T47D (cell line): ENCODE measurements at regions not wholly inside any gene's neighbourhood (a gene's known extent, or its start where the extent isn't known, plus 50 kb on each side); places are given as distances from the start of the nearest gene placed in this dataset.
A peak's percentile ranks its signal among the peaks of the same experiment; 100 is the strongest.
"Not testable (repeated sequence)": the region's sequence is repeated elsewhere in the genome, so short reads cannot be mapped to it uniquely, and the experiment has no call there.

Source experiments
- DNase-seq, 2 experiments: peaks; one replicate each; pipeline versions ENCODE4 v3.0.0 to v3.0.0-alpha.2; 2011 to 2012; ENCODE audit warnings: low read depth in 1 of 2, low spot score in 1 of 2
- JUND ChIP-seq: IDR thresholded peaks from 2 replicates; pipeline ENCODE4 v1.6.1; 2012; ENCODE audit warnings: low read depth
- in situ Hi-C: cut with HindIII; loops from 2 replicates; pipeline ENCODE4 v1.10.0; 2016; ENCODE audit warnings: low sequenced_read_pairs, low pct_unique_long_range_greater_than_20kb

GRCh38 chr11:28956446-28956845 lies 848.3 kb downstream of the METTL15 start:
- DNase-seq, result peak in 1 of 2 experiments; percentile 12
- no peak for TF ChIP-seq JUND
- in situ Hi-C loops, result no loop called here

GRCh38 chr11:28951191-28951590 lies 843.0 kb downstream of the METTL15 start:
- no peak for TF ChIP-seq JUND
- in situ Hi-C loops, result no loop called here

DNA sequence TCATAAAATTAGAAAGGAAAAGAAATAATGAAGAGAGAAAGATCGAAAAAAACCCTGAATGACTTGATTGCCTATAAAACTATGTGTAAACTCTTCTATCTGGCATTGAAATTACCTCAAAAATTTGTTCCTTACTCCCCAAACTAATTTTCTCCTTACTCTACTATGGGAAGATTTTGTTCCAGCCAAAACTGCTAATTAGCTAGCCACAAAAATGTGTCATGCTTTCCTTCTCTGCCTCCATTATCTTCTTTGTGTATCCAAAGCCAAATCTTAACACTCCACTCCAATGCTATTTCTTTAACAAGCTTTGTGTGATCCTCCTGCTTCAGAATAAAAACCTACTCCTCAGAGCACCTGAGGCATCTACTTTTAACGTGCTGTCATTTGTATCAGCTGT lies 831.2 kb downstream of the METTL15 start:
- DNase-seq, result no peak
- in situ Hi-C loops, result no loop called here

More at GRCh38 chr11:28951191-28951590, 843.0 kb downstream of the METTL15 start:
- DNase-seq, result no peak

DNA sequence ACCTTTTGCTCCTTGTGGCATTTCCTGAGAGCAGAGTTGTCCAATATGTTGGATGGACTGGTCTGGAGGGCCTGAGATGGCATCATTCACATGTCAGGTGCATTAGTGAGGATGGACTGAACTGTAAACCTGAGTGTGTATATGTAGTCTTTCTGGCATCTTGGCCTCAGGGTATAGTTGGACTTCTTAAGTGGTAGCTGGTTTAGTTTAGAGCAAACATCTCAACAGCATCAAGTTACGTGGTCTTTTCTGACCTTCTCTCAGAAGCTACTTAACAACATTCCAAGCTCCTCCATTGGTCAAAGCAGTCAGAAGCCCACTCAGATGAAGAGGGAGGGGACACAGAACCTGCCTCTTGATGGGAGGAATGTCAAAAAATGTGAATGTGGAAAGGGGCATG lies 829.9 kb downstream of the METTL15 start:
- in situ Hi-C loops, result no loop called here
- DNase-seq, result peak in 1 of 2 experiments; percentile 12
- TF ChIP-seq JUND, result no peak

More for the DNA sequence above, 831.2 kb downstream of the METTL15 start:
- TF ChIP-seq JUND, result no peak

DNA sequence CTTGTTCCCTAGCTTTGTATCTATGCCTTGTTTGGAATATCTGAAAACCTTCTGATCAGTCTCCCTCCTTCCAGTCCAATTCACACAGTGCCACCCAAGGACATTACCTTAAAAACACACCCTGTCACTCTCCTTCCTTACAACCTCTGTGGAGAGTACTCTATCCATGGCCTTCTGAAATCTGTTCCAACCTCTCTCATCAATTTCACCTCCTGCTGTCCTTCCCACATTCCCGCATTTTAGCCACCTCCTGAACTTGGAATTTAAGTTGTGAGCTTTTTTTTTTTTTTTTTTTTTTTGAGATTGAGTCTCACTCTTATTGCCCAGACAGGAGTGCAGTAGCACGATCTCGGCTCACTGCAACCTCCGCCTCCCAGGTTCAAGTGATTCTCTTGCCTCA lies 824.8 kb downstream of the METTL15 start:
- in situ Hi-C loops, result no loop called here
- no peak for TF ChIP-seq JUND
- DNase-seq, result no peak

DNA sequence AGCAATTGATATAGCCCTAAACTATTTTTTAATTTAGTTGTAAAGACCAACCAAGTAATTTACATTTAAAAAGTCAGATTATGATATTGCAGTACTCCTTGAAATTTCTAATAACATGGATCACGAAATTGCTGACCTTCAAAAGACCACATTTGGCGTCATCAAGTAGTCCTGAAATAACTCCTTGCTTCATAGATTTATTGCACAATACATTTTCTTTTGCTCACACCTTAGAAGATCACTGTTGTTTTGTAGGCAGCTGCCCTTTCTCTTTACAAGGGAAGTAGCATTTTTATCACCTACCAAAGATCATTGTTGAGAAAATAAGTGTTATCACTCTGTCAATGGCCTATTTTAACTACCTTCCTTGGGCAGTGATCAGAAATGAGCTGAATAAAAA lies 815.8 kb downstream of the METTL15 start:
- TF ChIP-seq JUND, result no peak
- DNase-seq, result no peak
- in situ Hi-C loops, result no loop called here

- DNase-seq, result no peak
- in situ Hi-C loops, result no loop called here
- TF ChIP-seq JUND, result no peak
Measured at GRCh38 chr11:28922386-28922981, 814.3 kb downstream of the METTL15 start.

DNA sequence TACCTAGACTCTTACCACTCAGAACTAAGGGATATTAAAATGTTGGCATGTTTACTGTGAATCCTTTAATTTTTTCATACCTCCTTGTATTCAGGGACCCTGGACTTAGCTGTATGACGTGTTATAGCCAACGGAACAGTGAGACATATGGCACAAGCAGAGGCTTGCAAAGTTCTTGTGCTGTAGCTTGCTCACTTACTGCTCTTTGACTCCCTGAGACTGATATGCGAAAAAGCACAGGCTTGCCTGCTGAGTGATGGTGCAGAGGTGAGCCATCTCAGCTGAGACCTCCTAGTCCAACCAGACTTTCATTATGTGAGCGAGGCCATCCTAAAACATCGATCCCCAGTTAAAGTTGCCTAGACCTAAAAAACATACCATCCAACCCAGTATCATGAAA lies 811.0 kb downstream of the METTL15 start:
- in situ Hi-C loops, result no loop called here
- TF ChIP-seq JUND, result no peak
- no peak for DNase-seq

- TF ChIP-seq JUND, result no peak
- DNase-seq, result no peak
- in situ Hi-C loops, result no loop called here
Measured at GRCh38 chr11:28913883-28914282, 805.7 kb downstream of the METTL15 start.

DNA sequence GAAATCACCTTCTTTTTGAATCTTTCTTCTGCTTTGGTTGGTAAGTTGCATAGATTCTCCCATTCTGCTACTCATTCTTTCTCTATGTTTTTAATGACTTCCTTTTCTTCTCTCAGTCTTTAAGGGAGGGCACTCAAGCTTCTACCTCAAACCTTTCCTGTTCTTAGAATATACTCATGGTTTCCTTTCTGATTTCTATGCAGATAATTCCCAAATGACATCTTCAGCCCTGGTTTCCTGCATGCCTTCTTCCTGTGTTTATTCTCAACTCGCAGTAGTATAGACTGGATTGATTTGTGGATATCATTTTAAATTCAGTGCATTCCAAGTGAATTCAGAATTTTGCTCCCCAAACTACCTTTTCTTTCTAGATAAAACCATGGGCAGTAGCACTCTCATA lies 803.6 kb downstream of the METTL15 start:
- TF ChIP-seq JUND, result no peak
- in situ Hi-C loops, result no loop called here
- DNase-seq, result no peak

DNA sequence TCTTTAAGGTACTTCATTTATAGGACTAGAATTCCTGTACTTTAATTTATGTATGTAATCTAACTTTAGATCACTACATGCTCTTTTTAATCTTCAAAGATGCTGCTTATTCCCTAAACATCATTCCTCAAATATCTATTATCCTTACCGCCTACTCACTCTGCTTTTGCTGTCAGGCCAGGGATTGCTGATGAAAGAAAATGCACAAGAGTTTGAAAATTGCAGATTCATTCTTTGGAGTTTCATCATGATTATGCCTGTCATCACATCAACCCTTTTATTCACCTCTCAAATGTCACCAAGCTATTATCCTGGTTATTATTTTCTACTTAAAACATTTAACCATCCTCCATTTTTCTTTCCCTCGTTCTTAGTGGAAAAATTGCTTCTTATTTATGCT lies 802.7 kb downstream of the METTL15 start:
- no peak for TF ChIP-seq JUND
- DNase-seq, result no peak
- in situ Hi-C loops, result no loop called here

GRCh38 chr11:28903716-28904115 lies 795.5 kb downstream of the METTL15 start:
- TF ChIP-seq JUND, result no peak
- peak in 1 of 2 experiments; percentile 12 for DNase-seq
- in situ Hi-C loops, result no loop called here

DNA sequence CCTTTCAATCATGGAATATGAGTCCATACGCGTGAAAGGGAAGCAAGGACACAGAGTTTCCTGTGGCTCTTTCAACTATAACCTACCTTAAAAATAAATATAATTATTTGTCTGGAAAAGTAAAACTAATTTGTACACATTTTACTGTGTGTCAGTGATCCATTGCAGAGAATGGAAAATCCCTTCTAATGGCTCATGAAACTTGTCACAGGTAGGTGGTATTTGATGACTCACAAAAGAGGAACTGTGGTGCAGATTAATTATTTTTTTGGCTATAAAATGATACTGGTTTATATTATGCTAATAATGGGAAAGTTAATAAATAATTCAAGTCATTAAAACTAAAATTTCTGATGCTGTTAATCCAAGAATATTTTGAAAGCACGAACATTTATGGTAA lies 792.2 kb downstream of the METTL15 start:
- TF ChIP-seq JUND, result no peak
- no peak for DNase-seq
- in situ Hi-C loops, result no loop called here

DNA sequence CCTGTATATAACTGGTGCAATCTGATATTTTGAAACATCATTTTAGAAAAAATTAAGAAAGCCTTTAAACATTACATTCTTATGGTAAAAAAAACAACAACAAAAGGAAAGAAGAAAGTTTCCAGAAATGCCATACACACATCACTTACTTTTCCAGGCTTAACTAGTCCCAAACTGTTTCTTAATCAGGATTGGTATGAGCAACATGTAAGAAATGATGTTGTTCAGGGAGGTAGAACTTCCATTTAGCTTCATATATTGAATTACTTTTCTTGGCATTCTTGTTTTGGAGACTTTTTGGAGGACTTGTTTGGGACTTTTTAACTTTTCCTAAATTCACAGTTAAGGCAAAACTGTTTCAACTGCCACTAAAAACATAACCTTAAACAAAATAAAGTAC lies 791.5 kb downstream of the METTL15 start:
- TF ChIP-seq JUND, result no peak
- in situ Hi-C loops, result no loop called here

GRCh38 chr11:28890601-28891040 lies 782.4 kb downstream of the METTL15 start:
- DNase-seq, in situ Hi-C loops: not testable (repeated sequence)

More for the DNA sequence above, 791.5 kb downstream of the METTL15 start:
- no peak for DNase-seq
